ENCODE measurements at regions not wholly inside any gene's neighbourhood (a gene's known extent, or its start where the extent isn't known, plus 50 kb on each side); places are given as distances from the start of the nearest gene placed in this dataset.

DNA sequence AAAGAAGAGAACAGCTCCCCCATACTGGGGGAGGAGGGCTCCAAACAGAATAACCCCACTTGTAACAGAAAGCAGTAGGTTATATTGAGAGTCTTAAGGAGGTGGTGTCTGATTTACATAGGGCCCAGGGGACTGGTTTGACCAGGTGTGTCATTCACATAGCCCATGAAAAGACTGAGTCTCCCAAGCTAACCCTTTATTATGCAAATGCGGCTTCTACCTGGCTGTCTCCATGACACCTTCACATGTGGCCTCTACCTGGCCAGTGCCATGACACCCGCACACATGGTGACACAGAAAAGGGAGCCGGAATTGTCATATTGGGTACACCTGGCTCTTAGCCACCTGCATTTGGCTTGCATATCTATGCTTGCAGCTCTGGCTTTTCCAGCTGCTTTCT is 1057.2 kb upstream of the PIK3C3 start:
- no peaks in the 10 kb centered on the region for H3K27me3 ChIP-seq
- DNase-seq, result no peak
- no peak overlapping the region for H3K4me3 ChIP-seq
- intact Hi-C loops (cut with DNase I; ENCODE audit: low total_unique reads), result no loop called here
- WGBS, 2 donors, result 89 to 90% methylated on average over 3 of the region's 3 CpGs
- no peaks in the 10 kb centered on the region for H3K4me1 ChIP-seq
- TF ChIP-seq, protein P1, sequence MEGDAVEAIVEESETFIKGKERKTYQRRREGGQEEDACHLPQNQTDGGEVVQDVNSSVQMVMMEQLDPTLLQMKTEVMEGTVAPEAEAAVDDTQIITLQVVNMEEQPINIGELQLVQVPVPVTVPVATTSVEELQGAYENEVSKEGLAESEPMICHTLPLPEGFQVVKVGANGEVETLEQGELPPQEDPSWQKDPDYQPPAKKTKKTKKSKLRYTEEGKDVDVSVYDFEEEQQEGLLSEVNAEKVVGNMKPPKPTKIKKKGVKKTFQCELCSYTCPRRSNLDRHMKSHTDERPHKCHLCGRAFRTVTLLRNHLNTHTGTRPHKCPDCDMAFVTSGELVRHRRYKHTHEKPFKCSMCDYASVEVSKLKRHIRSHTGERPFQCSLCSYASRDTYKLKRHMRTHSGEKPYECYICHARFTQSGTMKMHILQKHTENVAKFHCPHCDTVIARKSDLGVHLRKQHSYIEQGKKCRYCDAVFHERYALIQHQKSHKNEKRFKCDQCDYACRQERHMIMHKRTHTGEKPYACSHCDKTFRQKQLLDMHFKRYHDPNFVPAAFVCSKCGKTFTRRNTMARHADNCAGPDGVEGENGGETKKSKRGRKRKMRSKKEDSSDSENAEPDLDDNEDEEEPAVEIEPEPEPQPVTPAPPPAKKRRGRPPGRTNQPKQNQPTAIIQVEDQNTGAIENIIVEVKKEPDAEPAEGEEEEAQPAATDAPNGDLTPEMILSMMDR (IDR thresholded peaks at IDR 0.05), result no peak
- TF ChIP-seq POLR2A (IDR thresholded peaks at IDR 0.05), result no peak
- no peaks in the 10 kb centered on the region for H3K9me3 ChIP-seq
- no peaks in the 10 kb centered on the region for H3K36me3 ChIP-seq (ENCODE audit: low read depth, missing control alignments)
- H3K27ac ChIP-seq, result no peak overlapping the region

DNA sequence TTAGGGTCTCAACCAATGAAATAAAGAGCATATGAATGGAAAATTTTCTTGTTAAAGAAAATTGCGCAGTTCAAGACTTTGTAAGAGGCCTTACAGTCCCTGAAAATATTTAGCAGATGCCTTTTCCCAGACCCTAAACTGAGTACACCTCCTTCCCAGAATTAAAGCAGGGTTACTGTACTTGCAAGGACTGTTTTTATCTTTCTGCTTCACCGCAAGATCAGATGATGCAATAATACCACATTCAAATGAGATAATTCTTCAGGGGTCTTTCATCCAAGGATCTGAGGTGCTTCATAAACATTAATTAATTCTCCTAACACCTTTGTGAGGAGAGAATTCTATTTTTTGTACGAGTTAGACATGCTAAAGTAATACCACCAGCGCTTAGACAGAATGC is 1071.8 kb upstream of the PIK3C3 start:
- 78 to 80% methylated on average over 4 of the region's 4 CpGs for whole genome bisulfite sequencing, 2 donors

GRCh38 chr18:40882468-40882867 is 1072.6 kb upstream of the PIK3C3 start:
- Histone ChIP-seq H3K27ac (no peak overlapping the region), H3K36me3 (ENCODE audit: low read depth, missing control alignments) (no peaks in the 10 kb centered on the region), H3K4me1 (no peaks in the 10 kb centered on the region), H3K27me3 (no peaks in the 10 kb centered on the region), H3K9me3 (no peaks in the 10 kb centered on the region), H3K4me3 (no peak overlapping the region)
- DNase-seq, result no peak
- TF ChIP-seq POLR2A (IDR thresholded peaks at IDR 0.05), result no peak
- TF ChIP-seq, protein P1 (IDR thresholded peaks at IDR 0.05), result no peak
- intact Hi-C loops (cut with DNase I; ENCODE audit: low total_unique reads), result no loop called here
- 71 to 81% methylated on average over 11 of the region's 11 CpGs for WGBS, 2 donors

More for the DNA sequence above, 1071.8 kb upstream of the PIK3C3 start:
- no peak overlapping the region for H3K27ac ChIP-seq
- no peaks in the 10 kb centered on the region for H3K9me3 ChIP-seq
- TF ChIP-seq, protein P1 (IDR thresholded peaks at IDR 0.05), result no peak
- TF ChIP-seq POLR2A (IDR thresholded peaks at IDR 0.05), result no peak
- H3K27me3 ChIP-seq, result no peaks in the 10 kb centered on the region
- no peak overlapping the region for H3K4me3 ChIP-seq
- DNase-seq, result no peak
- intact Hi-C loops (cut with DNase I; ENCODE audit: low total_unique reads), result no loop called here
- no peaks in the 10 kb centered on the region for H3K4me1 ChIP-seq
- H3K36me3 ChIP-seq (ENCODE audit: low read depth, missing control alignments), result no peaks in the 10 kb centered on the region

- DNase-seq, result no peak
- WGBS, 2 donors, result 33% methylated on average over 1 of the region's 1 CpG
- intact Hi-C loops (cut with DNase I; ENCODE audit: low total_unique reads), result no loop called here
Measured at GRCh38 chr18:40878371-40878770, 1076.7 kb upstream of the PIK3C3 start.

GRCh38 chr18:40877096-40877495 is 1077.9 kb upstream of the PIK3C3 start:
- 80 to 94% methylated on average over 5 of the region's 5 CpGs for WGBS, 2 donors
- no peaks in the 10 kb centered on the region for H3K27me3 ChIP-seq
- no peak for DNase-seq

More at GRCh38 chr18:40878371-40878770, 1076.7 kb upstream of the PIK3C3 start:
- TF ChIP-seq, protein P1 (IDR thresholded peaks at IDR 0.05), result no peak
- no peak for TF ChIP-seq POLR2A (IDR thresholded peaks at IDR 0.05)
- Histone ChIP-seq H3K9me3 (no peaks in the 10 kb centered on the region), H3K27ac (no peak overlapping the region), H3K4me1 (no peaks in the 10 kb centered on the region), H3K36me3 (ENCODE audit: low read depth, missing control alignments) (no peaks in the 10 kb centered on the region), H3K4me3 (no peak overlapping the region), H3K27me3 (no peaks in the 10 kb centered on the region)

More at GRCh38 chr18:40877096-40877495, 1077.9 kb upstream of the PIK3C3 start:
- no peaks in the 10 kb centered on the region for H3K9me3 ChIP-seq
- no peak overlapping the region for H3K27ac ChIP-seq
- H3K36me3 ChIP-seq (ENCODE audit: low read depth, missing control alignments), result no peaks in the 10 kb centered on the region
- TF ChIP-seq POLR2A (IDR thresholded peaks at IDR 0.05), result no peak
- TF ChIP-seq, protein P1 (IDR thresholded peaks at IDR 0.05), result no peak
- H3K4me3 ChIP-seq, result no peak overlapping the region
- H3K4me1 ChIP-seq, result no peaks in the 10 kb centered on the region
- intact Hi-C loops (cut with DNase I; ENCODE audit: low total_unique reads), result no loop called here

Measured in testis (tissue), 2 donors.